NCI-H82 treated with DMSO at 0.1 percent for 48 hours (cell line): ENCODE measurements at regions not wholly inside any gene's neighbourhood (a gene's known extent, or its start where the extent isn't known, plus 50 kb on each side); places are given as distances from the start of the nearest gene placed in this dataset.

ENCODE experiments used
- DNase-seq: peaks from one replicate; lab custom pipeline; 2025; ENCODE audit not compliant: unreplicated experiment; lab: John Stamatoyannopoulos, UW

DNA sequence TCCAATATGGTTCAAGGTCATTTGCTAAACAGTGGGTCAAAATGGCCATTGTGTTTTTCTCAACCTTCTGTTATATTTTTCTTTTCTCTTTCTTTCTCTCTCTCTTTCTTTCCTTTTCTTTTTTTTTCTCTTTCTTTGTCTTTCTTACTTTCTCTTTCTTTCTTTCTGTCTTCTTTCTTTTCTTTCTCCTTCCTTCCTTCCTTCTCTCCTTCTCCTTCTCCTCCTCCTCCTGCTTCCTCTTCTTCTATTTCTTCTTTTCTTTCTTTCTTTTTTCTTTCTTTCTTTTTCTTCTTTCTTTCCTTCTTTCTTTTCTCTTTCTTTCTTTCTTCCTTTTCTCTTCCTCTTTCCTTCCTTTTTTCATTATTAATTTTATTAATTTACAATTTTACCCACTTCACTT is 619.5 kb downstream of the IRX1 start:
- no peak for DNase-seq

DNA sequence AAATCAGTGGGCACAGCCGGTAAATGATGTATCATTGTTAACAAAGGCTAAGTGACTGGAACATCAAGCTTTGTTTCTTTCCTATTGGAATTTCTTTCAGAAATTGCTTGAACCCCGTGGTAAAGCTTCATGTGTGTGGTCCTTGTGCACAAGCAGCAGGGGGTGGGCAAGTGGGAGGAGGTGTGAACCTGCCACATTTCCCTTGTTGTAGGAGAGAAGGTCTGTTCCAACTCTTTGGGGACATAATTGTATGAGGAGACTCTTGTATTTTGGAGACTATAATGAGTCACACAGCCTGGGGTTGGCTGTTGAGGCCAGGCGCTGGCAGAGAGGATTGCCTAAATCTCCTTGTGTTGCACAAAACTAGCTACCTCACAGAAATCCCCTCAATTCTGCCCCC is 620.5 kb downstream of the IRX1 start:
- no peak for DNase-seq

DNA sequence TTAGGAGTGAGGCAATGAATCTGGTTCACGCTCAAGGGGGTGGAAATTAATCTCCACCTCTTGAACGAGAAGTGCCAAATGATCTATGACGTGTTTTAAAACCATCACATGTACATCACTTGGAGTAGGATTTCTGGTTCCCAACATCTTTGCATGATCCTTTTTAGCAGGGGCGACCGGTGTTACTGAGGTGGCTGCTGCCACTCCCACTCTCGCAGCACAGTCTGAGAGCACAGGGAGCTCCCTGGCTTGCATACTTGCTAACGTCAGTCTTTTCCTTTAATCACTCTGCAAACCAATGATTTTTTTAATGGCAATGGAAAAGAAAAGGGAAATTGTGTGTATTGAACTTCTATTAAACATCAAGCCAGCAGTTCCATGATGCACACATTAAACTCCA is 624.4 kb downstream of the IRX1 start:
- DNase-seq, result no peak

DNA sequence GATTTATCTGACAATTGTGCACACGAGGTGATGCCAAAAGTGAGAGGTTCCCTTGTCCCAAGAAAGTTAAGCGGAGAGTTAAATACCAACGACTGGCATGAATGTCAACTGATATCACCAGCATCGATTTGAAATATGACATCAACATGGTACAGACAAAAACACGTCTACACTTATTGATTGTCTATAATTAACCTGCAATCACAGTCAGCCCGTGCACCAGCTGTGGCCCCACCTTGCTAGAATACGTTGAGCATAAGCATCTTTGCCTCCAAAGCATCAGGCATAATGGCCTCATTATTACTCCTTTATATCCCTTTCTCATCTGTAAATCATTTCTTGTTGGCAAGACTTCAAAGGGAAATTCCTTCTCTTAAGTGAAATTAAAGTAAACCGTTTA is 625.4 kb downstream of the IRX1 start:
- DNase-seq, result no peak

DNA sequence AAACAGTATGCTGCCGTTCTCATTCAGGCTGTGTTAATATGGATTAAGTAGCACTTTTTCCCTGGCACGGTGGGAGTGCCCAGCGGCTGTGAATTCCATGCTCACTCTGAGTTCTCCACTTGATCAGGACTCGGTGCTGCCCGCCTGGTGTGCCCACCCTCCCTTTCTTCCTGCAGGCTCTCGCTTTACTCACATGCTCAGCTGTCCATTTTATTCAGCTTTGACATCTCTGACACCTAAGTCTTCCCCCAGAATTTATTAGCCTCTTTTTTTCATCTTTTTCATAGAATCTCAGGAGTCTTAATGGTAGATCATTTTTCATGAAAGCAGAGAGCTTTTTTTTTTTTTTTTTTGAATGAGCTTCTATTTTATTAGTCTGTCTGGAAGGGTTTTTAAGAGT is 626.5 kb downstream of the IRX1 start:
- no peak for DNase-seq

DNA sequence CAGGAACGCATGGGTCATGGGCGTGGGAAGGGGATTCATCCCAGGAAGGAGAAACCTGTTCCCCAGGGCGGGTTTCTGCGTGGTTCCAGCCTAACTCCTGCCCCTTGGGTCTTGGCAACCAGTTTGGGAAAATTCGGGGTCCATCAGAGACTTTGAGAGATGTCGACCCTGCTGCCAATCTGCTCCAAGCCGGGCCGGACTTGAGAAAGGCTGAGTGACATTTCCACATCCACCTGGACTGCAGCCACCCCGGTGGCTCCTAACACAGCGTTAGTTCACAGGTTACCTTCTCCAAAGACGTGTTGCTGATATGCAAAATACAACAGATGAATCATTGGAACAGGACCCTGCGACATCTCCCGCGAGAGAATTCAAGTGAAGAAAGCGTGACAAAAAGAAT is 627.2 kb downstream of the IRX1 start:
- DNase-seq, result no peak

DNA sequence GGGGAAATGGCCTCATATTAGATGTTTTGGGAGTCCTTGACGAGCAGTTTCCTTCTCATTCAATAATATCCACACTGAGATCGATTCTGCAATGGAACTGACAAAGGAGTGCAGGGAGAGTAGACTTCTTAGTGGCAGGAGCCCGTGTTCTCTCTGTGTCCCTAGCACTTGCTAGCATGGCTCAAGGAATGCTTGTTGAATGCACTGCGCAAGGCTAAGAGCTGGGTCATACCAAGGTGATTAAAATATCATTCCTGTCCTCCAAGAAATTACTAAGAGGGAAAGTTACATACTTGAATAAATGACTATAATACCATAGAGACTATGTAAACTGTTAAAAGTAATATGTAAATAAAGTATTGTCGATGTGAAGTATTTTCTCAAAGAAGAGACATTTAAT is 630.1 kb downstream of the IRX1 start:
- no peak for DNase-seq

DNA sequence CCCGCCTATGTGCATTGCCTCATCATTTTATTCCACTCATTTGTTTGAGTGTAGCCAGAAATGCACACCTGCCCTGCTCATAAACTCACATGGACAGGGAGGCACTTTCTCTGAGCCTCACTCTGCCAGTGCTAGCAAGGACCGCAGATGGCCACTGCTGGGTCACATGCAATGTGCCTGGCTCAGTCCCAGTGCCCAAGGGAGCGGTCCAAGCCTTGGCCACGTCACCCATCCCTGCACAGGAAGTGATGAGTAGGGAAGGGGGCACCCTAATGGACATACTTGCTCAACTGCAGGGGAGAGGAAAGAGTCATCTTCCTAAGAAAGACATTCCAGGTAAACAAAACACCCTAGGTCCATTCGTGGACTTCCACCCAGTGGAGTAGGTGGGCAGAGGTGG is 630.9 kb downstream of the IRX1 start:
- DNase-seq, result no peak

DNA sequence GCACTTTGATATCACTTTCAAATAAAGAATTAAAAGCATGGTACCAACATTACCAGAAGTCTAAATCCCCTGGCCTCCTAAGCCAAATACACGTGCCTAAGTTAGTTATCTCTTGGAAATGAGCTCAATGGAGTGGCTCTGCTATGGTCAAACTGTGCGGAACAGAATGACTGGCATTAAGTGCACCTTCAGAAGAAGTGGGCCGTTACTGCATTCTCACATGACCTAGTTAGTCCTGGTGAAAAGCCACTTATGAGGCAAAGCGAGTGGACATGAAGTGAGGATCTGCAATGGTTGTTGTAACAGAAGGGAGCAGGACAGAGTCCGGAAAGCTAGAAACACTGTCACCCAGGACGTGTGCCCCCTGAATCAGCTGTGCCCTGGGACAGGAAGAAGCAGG is 633.1 kb downstream of the IRX1 start:
- peak; percentile 12 for DNase-seq

DNA sequence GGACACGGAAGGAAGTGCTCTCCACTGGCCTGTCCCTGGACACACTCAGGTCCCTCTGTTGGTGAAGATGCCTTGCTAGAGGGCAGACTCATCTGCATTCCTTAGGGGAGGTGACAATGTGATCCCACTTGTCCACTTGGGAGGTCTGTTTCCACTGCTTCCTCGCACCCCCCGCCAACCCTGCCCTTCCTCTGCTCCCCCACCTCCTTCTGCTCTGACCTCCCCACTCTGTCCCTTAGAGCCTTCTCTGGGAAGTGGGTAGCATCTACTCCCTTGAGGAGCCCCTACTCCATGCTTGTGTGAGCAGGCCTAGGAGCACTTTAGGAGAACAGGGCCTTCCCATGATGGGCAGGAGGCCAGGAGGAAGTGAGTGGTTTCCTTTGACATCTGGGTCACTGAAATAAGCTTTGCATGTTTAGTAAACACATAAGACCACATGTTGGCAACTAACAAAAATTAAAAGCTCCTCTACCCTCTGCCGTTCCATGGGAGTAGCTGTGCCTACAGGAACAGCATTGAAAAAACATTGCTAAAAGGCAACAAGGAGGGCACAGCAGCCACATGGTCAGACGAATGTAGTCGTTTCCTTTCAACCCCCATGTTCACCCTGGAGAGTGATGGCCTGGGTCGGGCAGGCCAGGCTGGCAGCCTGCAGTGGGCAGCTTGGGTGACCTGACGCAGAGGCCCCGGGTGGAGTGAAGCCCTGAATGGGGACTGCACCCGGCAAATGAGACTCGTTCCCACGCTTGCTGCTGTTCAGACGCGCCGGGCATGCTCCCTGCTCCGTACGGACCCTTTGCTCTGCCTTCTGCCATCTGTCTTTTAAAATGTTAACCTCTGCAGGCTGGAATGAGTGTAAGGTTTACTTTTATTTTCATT is 634.0 kb downstream of the IRX1 start:
- DNase-seq, result no peak

DNA sequence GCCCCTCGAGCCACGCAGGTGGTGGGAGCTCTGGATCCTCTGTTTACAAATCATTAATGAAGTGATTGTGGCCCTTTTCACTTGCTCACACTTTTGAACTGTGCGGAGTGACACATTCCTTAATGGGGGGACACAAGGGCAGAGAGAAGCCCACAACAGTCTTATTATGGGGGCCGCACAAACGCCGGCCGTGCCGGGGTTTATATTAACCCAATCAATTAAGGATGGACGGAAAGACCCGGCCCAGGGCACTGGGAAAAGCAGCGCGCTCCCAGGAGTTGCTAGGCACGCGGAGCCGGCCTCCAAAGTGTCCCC is 634.8 kb downstream of the IRX1 start:
- no peak for DNase-seq

DNA sequence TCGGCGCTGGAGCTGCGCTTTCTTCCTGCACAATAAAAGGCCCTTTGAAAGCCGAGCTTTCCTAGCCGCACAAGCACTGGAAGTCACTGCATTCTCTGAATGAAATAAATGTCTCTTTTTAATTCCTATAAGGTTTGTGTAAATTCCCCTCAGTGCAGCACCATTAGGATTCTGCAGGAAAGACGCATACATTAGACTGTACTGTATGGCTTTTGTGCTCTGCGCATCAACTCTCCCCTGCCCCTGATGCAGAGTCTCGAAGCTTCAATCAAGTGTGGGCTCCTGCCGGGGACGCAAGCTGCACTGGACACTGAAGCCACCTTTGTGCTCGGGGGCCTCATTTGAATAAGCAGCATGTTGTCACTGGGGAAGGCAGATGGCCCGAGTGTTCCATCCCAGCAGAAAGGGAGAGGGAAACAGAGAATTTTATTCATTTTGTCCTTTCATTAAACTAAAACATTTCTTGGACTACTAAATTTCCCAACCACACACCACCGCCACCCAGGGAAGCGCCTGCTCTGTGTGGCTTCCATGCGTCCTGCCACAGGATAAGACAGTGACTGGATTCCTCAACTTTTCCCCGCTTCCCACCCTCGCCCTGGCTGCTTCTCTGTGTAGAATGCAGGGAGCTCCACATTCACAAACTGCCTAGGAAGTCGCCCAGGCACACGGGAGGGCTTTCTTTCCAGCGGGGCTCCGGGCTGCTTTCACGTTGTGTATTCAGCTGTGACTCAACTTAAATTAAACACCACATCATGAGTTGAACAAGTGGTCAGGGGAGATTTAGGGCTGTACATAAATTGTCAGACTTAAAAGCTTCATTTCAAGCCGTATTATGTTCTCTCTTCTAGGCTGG is 635.4 kb downstream of the IRX1 start:
- DNase-seq, result no peak

DNA sequence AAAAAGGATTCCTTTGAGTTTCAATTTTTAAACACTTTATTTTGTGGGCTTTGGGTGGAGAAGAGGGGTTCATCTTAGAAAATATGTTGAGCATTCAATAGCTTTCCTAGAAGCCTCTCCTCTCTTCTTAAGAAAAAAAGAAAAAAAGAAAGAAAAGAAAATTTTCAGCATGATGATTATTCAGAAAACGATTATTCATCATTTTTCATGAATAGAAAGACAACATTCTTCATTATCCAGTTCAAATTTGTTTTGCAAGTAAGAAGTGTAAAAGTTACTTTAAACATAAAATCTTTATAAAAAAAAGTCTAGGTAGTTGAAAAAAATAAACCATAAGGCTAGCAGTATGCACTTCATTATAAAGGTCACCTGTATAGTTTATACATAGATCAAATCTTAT is 636.5 kb downstream of the IRX1 start:
- DNase-seq, result no peak

DNA sequence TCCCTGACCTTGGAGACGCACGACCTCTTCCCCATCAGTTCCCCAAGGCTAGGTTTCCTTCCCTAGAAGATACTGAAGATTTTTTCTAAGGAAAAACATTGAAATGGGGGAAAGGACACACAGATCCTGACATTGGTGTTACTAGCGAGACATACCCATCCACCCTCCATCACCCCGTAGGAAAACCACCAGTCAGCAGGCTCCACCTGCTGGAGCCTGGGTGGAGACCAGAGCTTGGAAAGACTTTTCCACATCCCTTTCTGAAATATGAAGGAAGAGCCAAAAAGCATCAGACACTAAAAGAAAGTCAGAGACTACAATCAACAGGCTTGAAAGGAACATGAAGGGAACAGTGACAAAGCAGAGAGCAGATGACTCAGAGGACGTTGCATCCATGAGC is 638.0 kb downstream of the IRX1 start:
- no peak for DNase-seq

DNA sequence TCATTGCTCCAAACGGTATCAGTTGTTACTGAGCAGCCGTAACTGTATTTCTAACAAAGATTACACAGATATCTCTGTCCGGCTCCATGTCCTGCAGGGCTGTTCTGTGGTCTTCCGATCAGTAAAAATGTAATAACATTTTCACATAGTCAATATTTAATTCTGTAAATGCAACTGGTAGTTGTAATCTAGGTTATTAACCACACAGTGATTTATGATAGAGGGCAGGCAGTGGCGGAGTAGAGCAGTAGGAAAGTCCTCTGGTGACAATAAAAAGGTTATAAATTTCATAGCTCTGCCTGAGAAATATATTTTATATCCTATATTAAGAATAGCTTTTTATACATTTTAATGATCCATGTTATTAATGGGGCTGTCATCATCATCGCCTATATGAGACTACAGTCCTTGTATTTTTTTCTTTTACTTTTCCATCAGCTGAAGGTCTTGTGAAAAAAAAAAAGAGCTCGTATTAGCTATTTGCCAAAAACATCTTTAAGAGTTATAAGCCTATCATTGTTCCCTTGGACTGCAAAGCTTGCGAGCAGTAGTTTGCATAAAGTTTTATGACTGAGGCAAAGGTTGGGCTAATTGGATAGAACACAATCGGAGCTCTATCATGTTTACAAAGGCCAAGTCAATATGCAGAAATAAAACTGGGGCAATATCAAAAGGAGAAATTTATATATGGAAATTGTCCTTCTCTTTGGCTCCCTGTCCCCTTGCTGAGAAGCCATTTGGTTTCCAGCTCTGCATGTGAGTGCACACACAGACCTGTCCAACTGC is 648.0 kb downstream of the IRX1 start:
- DNase-seq, result no peak

DNA sequence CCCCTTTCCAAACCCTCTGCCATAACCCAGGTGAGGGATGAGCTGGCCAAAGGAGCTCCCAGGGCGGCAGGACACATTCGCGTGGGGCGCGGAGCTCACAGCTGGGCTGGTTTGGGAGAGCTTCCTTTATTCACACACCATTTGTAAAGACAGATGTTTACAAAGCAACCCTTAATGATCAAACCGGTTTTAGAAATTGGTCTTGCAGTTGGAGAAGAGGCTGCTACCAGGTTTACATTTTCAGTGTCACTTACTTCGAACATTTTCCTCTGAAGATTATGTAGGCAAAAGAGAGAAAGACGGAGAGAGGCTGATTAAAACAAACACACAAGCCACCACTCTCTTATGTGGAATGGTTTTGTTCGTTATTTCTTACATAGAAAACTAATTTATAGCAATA is 648.7 kb downstream of the IRX1 start:
- DNase-seq, result no peak

DNA sequence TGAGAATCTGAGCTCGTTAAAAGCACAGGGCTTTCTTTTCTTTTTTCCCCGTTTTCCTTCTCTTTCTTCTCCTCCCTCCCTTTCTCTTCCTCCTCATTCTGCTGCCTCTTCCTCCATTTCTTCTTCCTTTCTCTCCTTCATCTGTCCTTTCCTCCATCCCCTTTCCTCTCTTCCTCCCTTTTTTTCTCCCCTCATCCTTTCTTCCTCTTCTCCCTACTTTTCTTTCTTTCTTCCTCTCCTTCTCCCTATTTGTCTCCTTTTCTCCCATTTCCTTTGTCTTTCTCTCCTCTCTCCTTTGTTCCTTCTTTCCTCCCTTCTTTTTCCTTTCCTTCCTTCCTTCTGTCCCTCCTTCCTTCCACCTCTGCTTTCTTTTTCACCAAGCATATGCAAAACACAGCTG is 649.4 kb downstream of the IRX1 start:
- DNase-seq, result no peak

DNA sequence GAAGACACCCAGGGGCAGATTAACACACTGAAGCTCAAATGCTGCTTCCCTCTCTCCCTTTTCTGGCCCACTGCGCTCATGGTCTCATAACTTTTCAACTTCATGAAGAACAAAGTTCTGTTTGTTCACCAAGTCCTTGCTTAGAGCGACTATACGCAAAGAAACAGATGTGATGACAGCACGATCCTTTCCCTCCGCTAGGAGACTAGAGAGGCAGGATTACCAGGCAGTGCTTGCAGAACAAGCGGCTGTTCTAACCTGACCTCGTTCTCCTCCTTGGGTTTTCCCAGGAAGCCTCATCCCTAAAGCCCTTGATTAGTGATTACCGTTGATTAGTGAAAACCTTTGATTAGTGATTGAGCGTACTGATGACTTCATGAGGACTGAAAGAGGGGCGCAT is 649.9 kb downstream of the IRX1 start:
- no peak for DNase-seq

DNA sequence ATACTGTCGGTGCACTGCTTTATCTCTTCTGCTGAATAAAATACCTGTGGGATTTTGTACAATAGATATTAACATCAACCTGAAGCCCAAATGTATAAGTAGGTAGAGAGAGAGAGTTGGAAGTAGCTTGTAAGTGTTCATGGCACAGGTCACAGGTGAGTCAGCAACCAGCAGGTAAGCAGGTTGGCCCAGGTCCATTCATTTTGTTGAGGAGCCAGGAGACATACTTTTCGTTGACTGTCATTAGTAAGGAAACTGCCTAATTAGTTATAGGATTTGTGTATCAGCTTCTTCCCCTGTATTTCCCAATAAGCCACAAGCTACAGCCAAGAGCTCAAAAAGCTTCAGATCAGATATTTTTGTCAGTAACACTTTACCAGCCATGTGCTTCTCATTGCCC is 650.8 kb downstream of the IRX1 start:
- no peak for DNase-seq

DNA sequence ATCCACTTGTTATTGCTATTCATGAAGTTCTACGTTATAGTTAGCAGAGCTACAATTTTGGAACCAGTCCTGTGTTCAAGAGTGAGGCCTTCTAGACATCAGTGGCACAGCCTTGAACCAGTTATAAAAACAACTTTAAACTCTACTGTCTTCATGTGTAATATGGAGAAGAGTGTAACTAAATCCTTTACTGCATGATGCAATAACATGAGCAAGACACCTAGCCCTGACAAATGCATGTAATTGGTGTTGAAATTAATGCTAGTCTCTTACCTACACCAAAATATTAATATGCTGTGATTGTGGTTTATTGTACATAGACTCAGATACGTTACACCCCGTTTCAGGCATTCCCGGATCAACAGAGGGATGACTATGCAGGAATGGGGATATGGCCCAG is 654.6 kb downstream of the IRX1 start:
- DNase-seq, result no peak

DNA sequence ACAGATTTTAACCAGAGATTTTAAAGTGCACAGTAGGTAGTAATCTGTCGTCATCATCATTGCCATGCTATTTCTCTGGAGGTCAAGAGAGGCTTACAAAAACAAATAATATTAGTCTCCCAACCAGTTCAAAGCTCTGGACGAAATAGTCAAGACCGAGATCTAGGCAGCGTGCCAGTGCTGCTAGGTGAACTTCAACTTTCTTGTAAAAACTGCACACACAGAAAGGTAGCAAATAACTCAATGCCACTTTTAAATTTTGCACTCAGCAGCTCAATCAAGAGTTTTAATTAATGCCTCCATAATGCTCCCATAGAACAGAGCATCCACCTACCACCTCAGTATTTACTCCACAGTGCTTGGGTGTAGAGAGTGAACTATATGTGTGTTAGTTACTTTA is 656.8 kb downstream of the IRX1 start:
- DNase-seq, result no peak

DNA sequence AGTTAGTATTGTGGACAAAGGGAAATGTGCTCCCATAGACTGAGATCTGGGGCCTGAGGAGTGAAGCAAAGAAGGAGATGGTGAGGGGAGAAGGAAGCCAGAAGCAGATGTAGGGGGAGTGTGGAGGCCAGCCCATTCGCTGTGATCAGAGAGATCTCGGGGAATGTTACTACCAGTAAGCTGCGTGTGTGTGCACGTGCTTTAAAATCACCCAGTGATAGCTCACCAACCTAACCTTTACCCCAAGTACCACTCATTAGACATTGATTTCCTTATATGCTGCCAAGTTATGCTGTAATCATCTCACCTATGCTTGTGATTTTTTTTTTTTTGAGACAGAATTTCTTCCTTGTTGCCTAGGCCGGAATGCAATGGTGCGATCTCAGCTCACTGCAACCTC is 659.1 kb downstream of the IRX1 start:
- DNase-seq, result no peak
